GM23248 (cell line): ENCODE measurements at regions not wholly inside any gene's neighbourhood (a gene's known extent, or its start where the extent isn't known, plus 50 kb on each side); places are given as distances from the start of the nearest gene placed in this dataset.

Experiments used
- EZH2 ChIP-seq: fragments of 200-600 bp; sonication (generic); IDR thresholded peaks from 2 replicates; pipeline ENCODE4 v1.6.1; 2018; ENCODE audit warnings: antibody characterized with exemption, mild to moderate bottlenecking; ENCODE audit not compliant: insufficient read depth, poor library complexity, severe bottlenecking
- EZH2phosphoT487 ChIP-seq: fragments of 200-600 bp; sonication (generic); IDR thresholded peaks from 2 replicates; pipeline ENCODE4 v1.6.1; 2018; ENCODE audit warnings: antibody characterized with exemption, moderate library complexity, mild to moderate bottlenecking, low read depth; ENCODE audit not compliant: insufficient read depth

DNA sequence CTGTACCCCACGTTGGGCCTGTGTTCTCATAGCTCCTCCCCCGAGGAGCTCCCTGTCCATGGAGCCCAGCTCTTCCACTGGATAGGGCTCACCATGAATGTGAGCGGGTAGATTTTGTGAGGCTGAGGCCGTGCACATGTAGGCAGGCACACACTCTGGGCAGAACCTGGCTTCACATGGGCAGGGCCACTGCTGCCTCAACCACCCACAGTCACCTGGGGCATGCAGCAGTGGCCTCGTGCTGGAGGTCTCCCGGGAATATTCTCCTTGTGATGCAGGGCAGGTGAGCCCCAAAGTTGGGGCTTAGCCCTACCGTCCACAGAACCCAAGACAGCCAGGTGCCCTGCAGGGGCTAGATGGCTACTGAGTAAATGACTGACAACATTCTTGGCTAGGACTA lies 116.6 kb downstream of the TMEM130 start:
- TF ChIP-seq EZH2 (no peak), EZH2phosphoT487 (no peak)
